Transverse colon (tissue), 4 donors: ENCODE measurements at regions not wholly inside any gene's neighbourhood (a gene's known extent, or its start where the extent isn't known, plus 50 kb on each side); places are given as distances from the start of the nearest gene placed in this dataset.
"Not testable (repeated sequence)": the region's sequence is repeated elsewhere in the genome, so short reads cannot be mapped to it uniquely, and the experiment has no call there.

Source experiments
- DNase-seq: peaks from one replicate; pipeline ENCODE4 v3.0.0-alpha.2; 2019
- H3K27ac ChIP-seq, 4 donors: fragments of 200-600 bp; sonication (generic); 2 replicates each; pipeline ENCODE4 v1.5.1; 2016 to 2018; ENCODE audit warnings: inconsistent platforms in 4 of 4
- H3K27me3 ChIP-seq: fragments of 200-600 bp; sonication (generic); 2 replicates; pipeline ENCODE4 v1.5.1; 2017; ENCODE audit warnings: inconsistent platforms
- H3K36me3 ChIP-seq, 4 donors: fragments of 200-600 bp; sonication (generic); 2 replicates each; pipeline ENCODE4 v1.5.1; 2017 to 2019; ENCODE audit warnings: inconsistent platforms in 4 of 4
- H3K4me1 ChIP-seq, 4 donors: fragments of 200-600 bp; sonication (generic); 2 replicates each; pipeline ENCODE4 v1.5.1; 2017 to 2020; ENCODE audit warnings: inconsistent platforms in 4 of 4
- H3K4me3 ChIP-seq, 4 donors: fragments of 200-600 bp; sonication (generic); 1 replicate in 1 of 4; 2 replicates in 3 of 4; pipeline versions ENCODE4 v1.5.1 to v1.6.1; 2017 to 2019; ENCODE audit warnings: inconsistent platforms in 4 of 4
- H3K9me3 ChIP-seq, 2 donors: fragments of 200-600 bp; sonication (generic); 2 replicates each; pipeline ENCODE4 v1.5.1; 2017 to 2019; ENCODE audit warnings: inconsistent platforms in 2 of 2
- CTCF ChIP-seq, 5 experiments: fragments of 200-600 bp in 3 of 5; fragments of 450-650 bp in 2 of 5; sonication (generic) in 3 of 5; IDR thresholded peaks; 1 replicate in 2 of 5; 2 replicates in 3 of 5; pipeline ENCODE4 v1.5.1; 2016 to 2017; ENCODE audit warnings: antibody characterized with exemption in 5 of 5, inconsistent platforms in 3 of 5, mild to moderate bottlenecking in 2 of 5, moderate library complexity in 1 of 5
- EP300 ChIP-seq: sonication (generic); formaldehyde crosslinking; IDR thresholded peaks from one replicate; pipeline ENCODE4 v1.6.1; 2017; ENCODE audit warnings: antibody characterized with exemption, low read depth
- POLR2A ChIP-seq: fragments of 450-650 bp; IDR thresholded peaks from one replicate; pipeline ENCODE4 v1.6.1; 2016; ENCODE audit warnings: antibody characterized with exemption, mild to moderate bottlenecking, moderate library complexity
- POLR2AphosphoS5 ChIP-seq, 3 donors: sonication (generic); formaldehyde crosslinking; IDR thresholded peaks; one replicate each; pipeline ENCODE4 v1.6.1; 2016; ENCODE audit warnings: antibody characterized with exemption in 3 of 3
- WGBS, 2 donors: methylation state at CpG; one replicate each; pipeline ENCODE4 v1.1.5; 2018; ENCODE audit warnings: low coverage in 1 of 2; 5-methylcytosine and 5-hydroxymethylcytosine counted together
- in situ Hi-C, 4 donors: fragments of 200-750 bp; cut with MboI; loops; one replicate each; pipeline versions ENCODE4 v1.15.0 to v1.15.1; 2017; ENCODE audit warnings: low sequenced_read_pairs in 3 of 4, low pct_ligation_motif_present in 1 of 4, low pct_unique_long_range_greater_than_20kb in 1 of 4
- intact Hi-C: fragments of 100-400 bp; cut with DNase I; formaldehyde crosslinking; loops from one replicate; pipeline ENCODE4 v1.15.1; 2023; ENCODE audit warnings: low total_unique reads

- WGBS, 2 donors: 80 to 87% methylated on average over 1 to 3 of the region's 3 CpGs
- H3K27me3 ChIP-seq, H3K27ac ChIP-seq, DNase-seq, H3K36me3 ChIP-seq, H3K4me1 ChIP-seq, intact Hi-C loops, H3K4me3 ChIP-seq: not testable (repeated sequence)
- in situ Hi-C loops: loop anchor here in 2 of 4 donors (25.0 kb wide), 3 partner anchors 158 to 333 kb away; partner anchors contain the start of genes IFI35 (in 1 of the 2), RND2 (in 1 of the 2) and VAT1 (in 1 of the 2)
- peaks cover 28 to 33% of the 10 kb centered on the region in 2 donors for H3K9me3 ChIP-seq
These were observed 53.3 kb upstream of the ARL4D start for GRCh38 chr17:43345515-43345914.

DNA sequence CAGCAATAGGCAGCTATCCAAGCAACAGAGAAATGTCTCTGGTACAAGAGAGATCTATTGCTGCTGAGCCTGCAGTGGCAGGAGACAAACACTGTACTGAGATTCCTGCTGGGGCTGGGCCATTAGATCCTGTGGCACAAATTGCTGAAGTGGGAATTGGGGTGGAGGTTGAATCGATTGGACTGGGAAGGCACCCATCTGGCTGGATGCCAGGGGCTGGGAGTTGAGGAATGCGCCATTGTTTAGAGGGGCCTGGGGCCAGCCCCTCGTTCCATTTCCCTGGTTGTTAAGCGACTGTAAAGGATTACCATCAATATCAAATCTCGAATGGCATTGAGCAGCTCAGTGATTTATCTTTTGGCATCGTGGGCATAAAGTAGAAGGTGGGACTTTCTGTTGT lies 54.1 kb upstream of the ARL4D start:
- no peaks in the 10 kb centered on the region for H3K27me3 ChIP-seq
- 86% methylated on average over 6 of the region's 6 CpGs; no CpG with 5 or more reads in 1 of the 2 donors for WGBS, 2 donors
- no peaks in the 10 kb centered on the region for H3K4me1 ChIP-seq
- intact Hi-C loops: no loop called here
- no peak overlapping the region for H3K27ac ChIP-seq
- no peak for DNase-seq
- peaks cover 24 to 30% of the 10 kb centered on the region in 2 donors for H3K9me3 ChIP-seq
- H3K4me3 ChIP-seq: no peak overlapping the region
- in situ Hi-C loops: loop anchor here in 2 of 4 donors (25.0 kb wide), 3 partner anchors 157 to 332 kb away; partner anchors contain the start of genes IFI35 (in 1 of the 2), RND2 (in 1 of the 2) and VAT1 (in 1 of the 2)
- no peak for TF ChIP-seq POLR2A
- TF ChIP-seq EP300: no peak
- TF ChIP-seq CTCF (IDR thresholded peaks at IDR 0.05): no peak
- TF ChIP-seq POLR2AphosphoS5 (IDR thresholded peaks at IDR 0.05): no peak
- H3K36me3 ChIP-seq: peaks cover 0 to 5% (median 0%) of the 10 kb centered on the region in 4 donors

DNA sequence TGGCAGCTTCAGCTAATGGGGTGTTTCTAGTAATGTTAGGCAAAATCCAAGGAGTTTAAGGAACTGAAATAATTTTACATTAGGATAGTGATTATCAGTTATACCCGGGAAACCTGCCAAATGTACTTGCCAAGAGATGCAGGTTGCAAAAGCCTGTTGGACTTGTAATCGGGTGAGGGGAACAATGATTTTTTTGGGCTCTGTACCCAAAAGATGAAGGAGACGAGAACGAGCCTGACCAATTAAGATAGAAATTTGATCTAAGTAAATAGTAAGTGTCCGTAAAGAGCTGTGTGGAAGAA lies 56.3 kb upstream of the ARL4D start:
- Histone ChIP-seq H3K4me1 (peaks cover 0 to 3% (median 0%) of the 10 kb centered on the region in 4 donors), H3K27me3 (no peaks in the 10 kb centered on the region), H3K4me3 (no peak overlapping the region), H3K27ac (no peak overlapping the region), H3K36me3 (no peaks in the 10 kb centered on the region), H3K9me3 (peaks cover 3 to 8% of the 10 kb centered on the region in 2 donors)
- in situ Hi-C loops (loop anchor here in 2 of 4 donors (25.0 kb wide), 3 partner anchors 155 to 330 kb away; partner anchors contain the start of genes IFI35 (in 1 of the 2), RND2 (in 1 of the 2) and VAT1 (in 1 of the 2)), intact Hi-C loops (no loop called here)
- DNase-seq: no peak
- 49 to 53% methylated on average over 3 to 5 of the region's 5 CpGs for WGBS, 2 donors
- no peak for TF ChIP-seq POLR2AphosphoS5 (IDR thresholded peaks at IDR 0.05)
- no peak for TF ChIP-seq EP300
- TF ChIP-seq POLR2A: no peak
- TF ChIP-seq CTCF (IDR thresholded peaks at IDR 0.05): no peak

DNA sequence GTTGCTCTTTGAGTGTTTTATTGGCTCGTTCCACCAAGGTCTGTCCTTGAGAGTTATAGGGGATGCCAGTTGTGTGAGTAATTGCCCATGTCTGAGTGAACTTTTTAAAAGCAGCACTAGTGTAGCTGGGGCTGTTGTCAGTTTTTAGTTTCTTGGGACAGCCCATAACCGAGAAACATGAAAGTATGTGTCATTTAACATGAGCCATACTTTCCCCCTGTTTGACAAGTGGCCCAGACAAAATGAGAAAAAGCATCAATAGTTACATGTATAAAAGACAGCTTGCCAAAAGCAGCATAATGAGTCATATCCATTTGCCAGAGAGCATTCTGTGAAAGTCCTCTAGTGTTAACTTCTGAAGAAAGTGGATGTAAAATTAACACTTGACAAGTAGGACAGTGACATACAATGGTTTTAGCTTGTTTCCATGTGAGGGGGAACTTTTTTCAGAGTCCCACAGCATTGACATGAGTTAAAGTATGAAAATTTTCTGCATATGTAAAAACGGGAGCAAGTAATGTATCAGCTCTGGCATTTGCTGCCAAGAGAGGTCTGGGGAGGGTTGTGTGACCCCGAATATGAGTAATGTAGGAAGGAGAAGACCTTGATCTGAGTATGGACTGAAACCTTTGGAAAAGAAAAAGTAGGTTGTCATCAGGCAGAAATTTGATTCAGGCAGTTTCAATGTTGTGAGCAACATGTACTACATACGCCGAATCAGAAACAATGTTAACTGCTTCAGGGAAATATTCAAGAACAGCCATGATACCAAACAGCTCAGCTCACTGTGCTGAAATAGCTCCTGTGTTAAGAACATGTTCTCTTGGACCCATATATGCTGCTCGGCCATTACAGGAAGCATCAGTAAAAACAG lies 56.8 kb upstream of the ARL4D start:
- no peaks in the 10 kb centered on the region for H3K27me3 ChIP-seq
- no peak overlapping the region for H3K4me3 ChIP-seq
- intact Hi-C loops (no loop called here), in situ Hi-C loops (loop anchor here in 2 of 4 donors (25.0 kb wide), 3 partner anchors 155 to 330 kb away; partner anchors contain the start of genes IFI35 (in 1 of the 2), RND2 (in 1 of the 2) and VAT1 (in 1 of the 2))
- no peaks in the 10 kb centered on the region for H3K36me3 ChIP-seq
- DNase-seq: no peak
- H3K4me1 ChIP-seq: peaks cover 0 to 3% (median 0%) of the 10 kb centered on the region in 4 donors
- peaks cover 0 to 2% of the 10 kb centered on the region in 2 donors for H3K9me3 ChIP-seq
- H3K27ac ChIP-seq: no peak overlapping the region
- no peak for TF ChIP-seq POLR2A
- no peak for TF ChIP-seq EP300
- TF ChIP-seq POLR2AphosphoS5 (IDR thresholded peaks at IDR 0.05): no peak
- TF ChIP-seq CTCF (IDR thresholded peaks at IDR 0.05): no peak
- 47 to 60% methylated on average over 7 of the region's 7 CpGs for WGBS, 2 donors
